ENCODE measurements at regions not wholly inside any gene's neighbourhood (a gene's known extent, or its start where the extent isn't known, plus 50 kb on each side); places are given as distances from the start of the nearest gene placed in this dataset.

GRCh38 chr7:40986351-40986873, 716.5 kb downstream of the INHBA start:
- H3K4me1 Mint-ChIP-seq (ENCODE audit: unreplicated experiment): peaks cover 23% of the 10 kb centered on the region
- H3K27ac Mint-ChIP-seq (ENCODE audit: unreplicated experiment): peak overlapping the region; percentile 58
- H3K4me3 Mint-ChIP-seq (ENCODE audit: unreplicated experiment): no peak overlapping the region
- DNase-seq (ENCODE audit: extremely low spot score, unreplicated experiment): no peak
- no peak for TF ChIP-seq CTCF (IDR thresholded peaks at IDR 0.05)
- H3K27me3 Mint-ChIP-seq (ENCODE audit: unreplicated experiment): no peaks in the 10 kb centered on the region
- peaks cover 6% of the 10 kb centered on the region for H3K9me3 Mint-ChIP-seq (ENCODE audit: unreplicated experiment)
- peaks cover 2% of the 10 kb centered on the region for H3K36me3 Mint-ChIP-seq (ENCODE audit: unreplicated experiment)

- no peak for DNase-seq (ENCODE audit: extremely low spot score, unreplicated experiment)
- H3K9me3 Mint-ChIP-seq (ENCODE audit: unreplicated experiment): peaks cover 8% of the 10 kb centered on the region
- no peak overlapping the region for H3K4me3 Mint-ChIP-seq (ENCODE audit: unreplicated experiment)
- H3K36me3 Mint-ChIP-seq (ENCODE audit: unreplicated experiment): no peaks in the 10 kb centered on the region
- peak overlapping the region; percentile 0 for H3K27ac Mint-ChIP-seq (ENCODE audit: unreplicated experiment)
- H3K27me3 Mint-ChIP-seq (ENCODE audit: unreplicated experiment): no peaks in the 10 kb centered on the region
- no peak for TF ChIP-seq CTCF (IDR thresholded peaks at IDR 0.05)
- peaks cover 23% of the 10 kb centered on the region for H3K4me1 Mint-ChIP-seq (ENCODE audit: unreplicated experiment)
Observed at GRCh38 chr7:40983111-40983510, 719.8 kb downstream of the INHBA start.

- Mint-ChIP-seq H3K27ac (ENCODE audit: unreplicated experiment) (no peak overlapping the region), H3K27me3 (ENCODE audit: unreplicated experiment) (no peaks in the 10 kb centered on the region), H3K36me3 (ENCODE audit: unreplicated experiment) (no peaks in the 10 kb centered on the region), H3K4me1 (ENCODE audit: unreplicated experiment) (peaks cover 7% of the 10 kb centered on the region), H3K4me3 (ENCODE audit: unreplicated experiment) (no peak overlapping the region), H3K9me3 (ENCODE audit: unreplicated experiment) (peaks cover 8% of the 10 kb centered on the region)
- TF ChIP-seq CTCF (IDR thresholded peaks at IDR 0.05): no peak
- DNase-seq (ENCODE audit: extremely low spot score, unreplicated experiment): no peak
Observed at GRCh38 chr7:40979296-40979695, 723.6 kb downstream of the INHBA start.

- Mint-ChIP-seq H3K36me3 (ENCODE audit: unreplicated experiment) (no peaks in the 10 kb centered on the region), H3K27me3 (ENCODE audit: unreplicated experiment) (no peaks in the 10 kb centered on the region), H3K4me1 (ENCODE audit: unreplicated experiment) (peaks cover 10% of the 10 kb centered on the region), H3K9me3 (ENCODE audit: unreplicated experiment) (peaks cover 8% of the 10 kb centered on the region), H3K27ac (ENCODE audit: unreplicated experiment) (no peak overlapping the region), H3K4me3 (ENCODE audit: unreplicated experiment) (no peak overlapping the region)
- TF ChIP-seq CTCF (IDR thresholded peaks at IDR 0.05): no peak
- DNase-seq (ENCODE audit: extremely low spot score, unreplicated experiment): no peak
Observed at GRCh38 chr7:40978047-40978446, 724.8 kb downstream of the INHBA start.

GRCh38 chr7:40977533-40977932, 725.4 kb downstream of the INHBA start:
- DNase-seq (ENCODE audit: extremely low spot score, unreplicated experiment): no peak
- H3K27ac Mint-ChIP-seq (ENCODE audit: unreplicated experiment): no peak overlapping the region
- no peaks in the 10 kb centered on the region for H3K27me3 Mint-ChIP-seq (ENCODE audit: unreplicated experiment)
- TF ChIP-seq CTCF (IDR thresholded peaks at IDR 0.05): no peak
- peaks cover 14% of the 10 kb centered on the region for H3K4me1 Mint-ChIP-seq (ENCODE audit: unreplicated experiment)
- H3K36me3 Mint-ChIP-seq (ENCODE audit: unreplicated experiment): no peaks in the 10 kb centered on the region
- H3K9me3 Mint-ChIP-seq (ENCODE audit: unreplicated experiment): peaks cover 8% of the 10 kb centered on the region
- no peak overlapping the region for H3K4me3 Mint-ChIP-seq (ENCODE audit: unreplicated experiment)

Measured in osteocyte (in vitro differentiated cells).